ENCODE measurements at regions not wholly inside any gene's neighbourhood (a gene's known extent, or its start where the extent isn't known, plus 50 kb on each side); places are given as distances from the start of the nearest gene placed in this dataset.

DNA sequence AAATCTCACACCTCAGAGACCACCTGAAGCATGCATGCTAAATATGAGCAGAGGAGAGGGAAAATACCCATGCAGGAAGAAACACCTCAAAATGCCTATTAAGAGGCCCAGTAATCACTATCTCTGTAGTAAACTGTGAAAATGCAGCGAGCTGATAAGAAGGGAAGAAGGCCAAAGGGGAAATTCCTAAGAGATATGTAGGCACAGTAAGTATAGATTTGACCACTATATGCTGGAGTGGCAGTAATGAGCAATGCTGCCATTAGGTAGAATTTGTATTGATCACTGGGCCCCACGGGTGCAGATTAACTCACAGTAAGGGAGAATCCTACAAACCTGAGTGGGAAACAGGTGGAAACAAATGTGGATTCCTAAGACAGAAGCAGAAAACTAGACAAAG is 1813.1 kb upstream of the RAG2 start:
- TF ChIP-seq REST (IDR thresholded peaks at IDR 0.05; ENCODE audit: insufficient replicate concordance, low read depth) (no peak), GABPA (IDR thresholded peaks at IDR 0.05; ENCODE audit: low read depth) (no peak), POLR2AphosphoS5 (IDR thresholded peaks at IDR 0.05; ENCODE audit: low read depth) (no peak), SPI1 (IDR thresholded peaks at IDR 0.05; ENCODE audit: borderline replicate concordance, low read depth) (no peak)
- TF ChIP-seq, protein P1, sequence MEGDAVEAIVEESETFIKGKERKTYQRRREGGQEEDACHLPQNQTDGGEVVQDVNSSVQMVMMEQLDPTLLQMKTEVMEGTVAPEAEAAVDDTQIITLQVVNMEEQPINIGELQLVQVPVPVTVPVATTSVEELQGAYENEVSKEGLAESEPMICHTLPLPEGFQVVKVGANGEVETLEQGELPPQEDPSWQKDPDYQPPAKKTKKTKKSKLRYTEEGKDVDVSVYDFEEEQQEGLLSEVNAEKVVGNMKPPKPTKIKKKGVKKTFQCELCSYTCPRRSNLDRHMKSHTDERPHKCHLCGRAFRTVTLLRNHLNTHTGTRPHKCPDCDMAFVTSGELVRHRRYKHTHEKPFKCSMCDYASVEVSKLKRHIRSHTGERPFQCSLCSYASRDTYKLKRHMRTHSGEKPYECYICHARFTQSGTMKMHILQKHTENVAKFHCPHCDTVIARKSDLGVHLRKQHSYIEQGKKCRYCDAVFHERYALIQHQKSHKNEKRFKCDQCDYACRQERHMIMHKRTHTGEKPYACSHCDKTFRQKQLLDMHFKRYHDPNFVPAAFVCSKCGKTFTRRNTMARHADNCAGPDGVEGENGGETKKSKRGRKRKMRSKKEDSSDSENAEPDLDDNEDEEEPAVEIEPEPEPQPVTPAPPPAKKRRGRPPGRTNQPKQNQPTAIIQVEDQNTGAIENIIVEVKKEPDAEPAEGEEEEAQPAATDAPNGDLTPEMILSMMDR (IDR thresholded peaks at IDR 0.05; ENCODE audit: insufficient read depth, low read length): no peak
- Histone ChIP-seq H3K27ac (replicated peaks) (no peak overlapping the region), H3K4me3 (replicated peaks; ENCODE audit: insufficient read depth, low read length) (no peak overlapping the region), H3K27me3 (ENCODE audit: insufficient read depth, poor library complexity, severe bottlenecking) (no peaks in the 10 kb centered on the region)
- DNase-seq (ENCODE audit: low read depth in 1 of 2, low spot score in 1 of 2): no peak

DNA sequence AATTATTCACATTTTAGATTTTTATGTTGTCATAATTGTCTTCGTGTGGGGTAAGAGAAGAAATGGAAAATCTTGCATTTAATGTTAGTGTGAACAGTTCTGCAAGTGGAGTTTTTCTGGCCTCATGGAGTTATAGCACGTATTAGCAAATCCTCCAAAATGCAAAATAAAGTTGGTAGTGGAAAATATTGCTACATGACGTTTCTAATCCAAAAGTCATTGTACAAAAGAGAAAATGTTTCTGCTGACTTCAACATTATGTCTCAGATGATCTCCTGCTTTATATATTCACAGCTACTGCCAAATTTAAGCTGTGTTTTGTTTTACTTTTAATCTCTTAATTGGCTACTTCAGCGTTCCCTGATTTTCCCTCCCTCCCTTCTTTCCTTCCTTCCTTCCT is 1804.0 kb upstream of the RAG2 start:
- Histone ChIP-seq H3K4me3 (replicated peaks; ENCODE audit: insufficient read depth, low read length) (no peak overlapping the region), H3K27me3 (ENCODE audit: insufficient read depth, poor library complexity, severe bottlenecking) (no peaks in the 10 kb centered on the region), H3K27ac (replicated peaks) (no peak overlapping the region)
- no peak for DNase-seq (ENCODE audit: low read depth in 1 of 2, low spot score in 1 of 2)
- TF ChIP-seq SPI1 (IDR thresholded peaks at IDR 0.05; ENCODE audit: borderline replicate concordance, low read depth): no peak
- TF ChIP-seq, protein P1 (IDR thresholded peaks at IDR 0.05; ENCODE audit: insufficient read depth, low read length): no peak

DNA sequence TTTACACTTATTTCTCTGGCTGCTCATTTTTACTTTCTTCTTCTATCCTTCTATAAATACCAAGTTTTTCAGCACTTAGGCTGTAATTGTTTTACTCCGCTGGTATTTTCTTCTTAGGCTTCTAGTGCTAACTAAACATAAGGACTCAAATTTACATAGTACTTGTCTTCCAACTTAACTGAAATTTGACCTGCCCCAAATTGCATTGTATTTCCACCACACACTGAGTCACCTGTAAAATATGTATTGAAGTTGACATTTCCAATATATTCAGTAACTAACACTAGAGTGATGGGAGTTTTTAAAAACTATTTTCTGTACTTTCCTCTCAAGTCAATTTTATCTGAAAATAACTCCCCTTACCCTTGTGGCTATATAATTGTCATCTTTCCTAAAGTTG is 1794.1 kb upstream of the RAG2 start:
- no peak for DNase-seq (ENCODE audit: low read depth in 1 of 2, low spot score in 1 of 2)
- no peak overlapping the region for H3K4me3 ChIP-seq (replicated peaks; ENCODE audit: insufficient read depth, low read length)

More for the DNA sequence above, 1794.1 kb upstream of the RAG2 start:
- Histone ChIP-seq H3K27me3 (ENCODE audit: insufficient read depth, poor library complexity, severe bottlenecking) (no peaks in the 10 kb centered on the region), H3K27ac (replicated peaks) (no peak overlapping the region)
- TF ChIP-seq REST (IDR thresholded peaks at IDR 0.05; ENCODE audit: insufficient replicate concordance, low read depth): no peak
- TF ChIP-seq GABPA (IDR thresholded peaks at IDR 0.05; ENCODE audit: low read depth): no peak
- TF ChIP-seq, protein P1 (IDR thresholded peaks at IDR 0.05; ENCODE audit: insufficient read depth, low read length): no peak
- TF ChIP-seq POLR2AphosphoS5 (IDR thresholded peaks at IDR 0.05; ENCODE audit: low read depth): no peak
- TF ChIP-seq SPI1 (IDR thresholded peaks at IDR 0.05; ENCODE audit: borderline replicate concordance, low read depth): no peak

Measured in HL-60 (cell line).